ENCODE measurements at regions not wholly inside any gene's neighbourhood (a gene's known extent, or its start where the extent isn't known, plus 50 kb on each side); places are given as distances from the start of the nearest gene placed in this dataset.

DNA sequence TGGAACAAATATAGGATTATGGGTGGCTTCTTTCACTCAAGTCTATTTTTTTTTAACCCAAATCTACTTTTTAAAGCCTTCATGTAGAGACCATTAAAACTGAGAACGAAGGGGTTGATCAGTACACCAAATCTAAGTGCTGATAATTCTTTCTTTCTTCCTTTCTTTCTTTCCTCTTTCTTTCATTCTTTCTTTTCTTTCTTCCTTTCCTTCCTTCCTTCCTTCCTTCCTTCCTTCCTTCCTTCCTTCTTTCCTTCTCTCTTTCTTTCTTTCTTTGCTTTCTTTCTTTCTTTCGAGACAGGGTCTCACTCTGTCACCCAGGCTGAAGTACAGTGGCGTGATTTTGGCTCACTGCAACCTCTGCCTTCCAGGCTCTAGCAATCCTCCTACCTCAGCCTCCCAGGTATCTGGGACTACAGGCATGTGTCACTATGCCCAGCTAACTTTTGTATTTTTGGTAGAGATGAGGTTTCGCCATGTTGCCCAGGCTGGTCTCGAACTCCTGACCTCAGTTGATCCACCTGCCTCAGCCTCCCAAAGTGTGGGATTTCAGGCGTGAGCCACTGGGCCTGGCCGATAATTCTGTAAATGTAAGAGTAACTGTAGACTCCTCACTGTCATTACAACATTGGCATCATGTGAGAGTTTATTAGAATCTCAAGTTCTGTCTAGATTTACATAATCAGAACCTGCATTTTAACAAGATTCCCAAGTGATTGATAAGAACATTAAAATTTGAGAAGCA lies 236.4 kb downstream of the TFEC start:
- no peaks in the 10 kb centered on the region for H4K20me1 ChIP-seq (replicated peaks; ENCODE audit: insufficient read depth)
- H3K27ac Mint-ChIP-seq: no peak overlapping the region
- H3K36me3 Mint-ChIP-seq (ENCODE audit: low read depth): no peaks in the 10 kb centered on the region; the same call in 1 of the 3 replicates
- H3F3A ChIP-seq (replicated peaks; ENCODE audit: low read depth): no peaks in the 10 kb centered on the region
- H3K4me3 ChIP-seq: no peak overlapping the region
- H3K4me3 Mint-ChIP-seq: no peak overlapping the region
- H2AFZ ChIP-seq: no peak overlapping the region
- no peak for ATAC-seq
- TF ChIP-seq, protein P1, sequence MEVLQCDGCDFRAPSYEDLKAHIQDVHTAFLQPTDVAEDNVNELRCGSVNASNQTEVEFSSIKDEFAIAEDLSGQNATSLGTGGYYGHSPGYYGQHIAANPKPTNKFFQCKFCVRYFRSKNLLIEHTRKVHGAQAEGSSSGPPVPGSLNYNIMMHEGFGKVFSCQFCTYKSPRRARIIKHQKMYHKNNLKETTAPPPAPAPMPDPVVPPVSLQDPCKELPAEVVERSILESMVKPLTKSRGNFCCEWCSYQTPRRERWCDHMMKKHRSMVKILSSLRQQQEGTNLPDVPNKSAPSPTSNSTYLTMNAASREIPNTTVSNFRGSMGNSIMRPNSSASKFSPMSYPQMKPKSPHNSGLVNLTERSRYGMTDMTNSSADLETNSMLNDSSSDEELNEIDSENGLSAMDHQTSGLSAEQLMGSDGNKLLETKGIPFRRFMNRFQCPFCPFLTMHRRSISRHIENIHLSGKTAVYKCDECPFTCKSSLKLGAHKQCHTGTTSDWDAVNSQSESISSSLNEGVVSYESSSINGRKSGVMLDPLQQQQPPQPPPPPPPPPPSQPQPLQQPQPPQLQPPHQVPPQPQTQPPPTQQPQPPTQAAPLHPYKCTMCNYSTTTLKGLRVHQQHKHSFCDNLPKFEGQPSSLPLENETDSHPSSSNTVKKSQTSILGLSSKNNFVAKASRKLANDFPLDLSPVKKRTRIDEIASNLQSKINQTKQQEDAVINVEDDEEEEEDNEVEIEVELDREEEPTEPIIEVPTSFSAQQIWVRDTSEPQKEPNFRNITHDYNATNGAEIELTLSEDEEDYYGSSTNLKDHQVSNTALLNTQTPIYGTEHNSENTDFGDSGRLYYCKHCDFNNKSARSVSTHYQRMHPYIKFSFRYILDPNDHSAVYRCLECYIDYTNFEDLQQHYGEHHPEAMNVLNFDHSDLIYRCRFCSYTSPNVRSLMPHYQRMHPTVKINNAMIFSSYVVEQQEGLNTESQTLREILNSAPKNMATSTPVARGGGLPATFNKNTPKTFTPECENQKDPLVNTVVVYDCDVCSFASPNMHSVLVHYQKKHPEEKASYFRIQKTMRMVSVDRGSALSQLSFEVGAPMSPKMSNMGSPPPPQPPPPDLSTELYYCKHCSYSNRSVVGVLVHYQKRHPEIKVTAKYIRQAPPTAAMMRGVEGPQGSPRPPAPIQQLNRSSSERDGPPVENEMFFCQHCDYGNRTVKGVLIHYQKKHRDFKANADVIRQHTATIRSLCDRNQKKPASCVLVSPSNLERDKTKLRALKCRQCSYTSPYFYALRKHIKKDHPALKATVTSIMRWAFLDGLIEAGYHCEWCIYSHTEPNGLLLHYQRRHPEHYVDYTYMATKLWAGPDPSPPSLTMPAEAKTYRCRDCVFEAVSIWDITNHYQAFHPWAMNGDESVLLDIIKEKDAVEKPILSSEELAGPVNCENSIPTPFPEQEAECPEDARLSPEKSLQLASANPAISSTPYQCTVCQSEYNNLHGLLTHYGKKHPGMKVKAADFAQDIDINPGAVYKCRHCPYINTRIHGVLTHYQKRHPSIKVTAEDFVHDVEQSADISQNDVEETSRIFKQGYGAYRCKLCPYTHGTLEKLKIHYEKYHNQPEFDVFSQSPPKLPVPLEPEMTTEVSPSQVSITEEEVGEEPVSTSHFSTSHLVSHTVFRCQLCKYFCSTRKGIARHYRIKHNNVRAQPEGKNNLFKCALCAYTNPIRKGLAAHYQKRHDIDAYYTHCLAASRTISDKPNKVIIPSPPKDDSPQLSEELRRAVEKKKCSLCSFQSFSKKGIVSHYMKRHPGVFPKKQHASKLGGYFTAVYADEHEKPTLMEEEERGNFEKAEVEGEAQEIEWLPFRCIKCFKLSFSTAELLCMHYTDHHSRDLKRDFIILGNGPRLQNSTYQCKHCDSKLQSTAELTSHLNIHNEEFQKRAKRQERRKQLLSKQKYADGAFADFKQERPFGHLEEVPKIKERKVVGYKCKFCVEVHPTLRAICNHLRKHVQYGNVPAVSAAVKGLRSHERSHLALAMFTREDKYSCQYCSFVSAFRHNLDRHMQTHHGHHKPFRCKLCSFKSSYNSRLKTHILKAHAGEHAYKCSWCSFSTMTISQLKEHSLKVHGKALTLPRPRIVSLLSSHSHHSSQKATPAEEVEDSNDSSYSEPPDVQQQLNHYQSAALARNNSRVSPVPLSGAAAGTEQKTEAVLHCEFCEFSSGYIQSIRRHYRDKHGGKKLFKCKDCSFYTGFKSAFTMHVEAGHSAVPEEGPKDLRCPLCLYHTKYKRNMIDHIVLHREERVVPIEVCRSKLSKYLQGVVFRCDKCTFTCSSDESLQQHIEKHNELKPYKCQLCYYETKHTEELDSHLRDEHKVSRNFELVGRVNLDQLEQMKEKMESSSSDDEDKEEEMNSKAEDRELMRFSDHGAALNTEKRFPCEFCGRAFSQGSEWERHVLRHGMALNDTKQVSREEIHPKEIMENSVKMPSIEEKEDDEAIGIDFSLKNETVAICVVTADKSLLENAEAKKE (CRISPR knock-in tag; IDR thresholded peaks at IDR 0.05): no peak
- TF ChIP-seq JUNB (IDR thresholded peaks at IDR 0.05; ENCODE audit: unreplicated experiment) (no peak), STAT1 (IDR thresholded peaks at IDR 0.05; ENCODE audit: unreplicated experiment) (no peak), EZH2 (IDR thresholded peaks at IDR 0.05; ENCODE audit: low read depth, unreplicated experiment) (no peak), ZNF331 (CRISPR knock-in tag; IDR thresholded peaks at IDR 0.05; ENCODE audit: low read depth) (no peak), EZH2phosphoT487 (IDR thresholded peaks at IDR 0.05; ENCODE audit: unreplicated experiment) (no peak), CREB1 (CRISPR knock-in tag; IDR thresholded peaks at IDR 0.05; ENCODE audit: low read depth) (no peak), NANOG (IDR thresholded peaks at IDR 0.05; ENCODE audit: borderline replicate concordance) (no peak)
- TF ChIP-seq, protein P2, sequence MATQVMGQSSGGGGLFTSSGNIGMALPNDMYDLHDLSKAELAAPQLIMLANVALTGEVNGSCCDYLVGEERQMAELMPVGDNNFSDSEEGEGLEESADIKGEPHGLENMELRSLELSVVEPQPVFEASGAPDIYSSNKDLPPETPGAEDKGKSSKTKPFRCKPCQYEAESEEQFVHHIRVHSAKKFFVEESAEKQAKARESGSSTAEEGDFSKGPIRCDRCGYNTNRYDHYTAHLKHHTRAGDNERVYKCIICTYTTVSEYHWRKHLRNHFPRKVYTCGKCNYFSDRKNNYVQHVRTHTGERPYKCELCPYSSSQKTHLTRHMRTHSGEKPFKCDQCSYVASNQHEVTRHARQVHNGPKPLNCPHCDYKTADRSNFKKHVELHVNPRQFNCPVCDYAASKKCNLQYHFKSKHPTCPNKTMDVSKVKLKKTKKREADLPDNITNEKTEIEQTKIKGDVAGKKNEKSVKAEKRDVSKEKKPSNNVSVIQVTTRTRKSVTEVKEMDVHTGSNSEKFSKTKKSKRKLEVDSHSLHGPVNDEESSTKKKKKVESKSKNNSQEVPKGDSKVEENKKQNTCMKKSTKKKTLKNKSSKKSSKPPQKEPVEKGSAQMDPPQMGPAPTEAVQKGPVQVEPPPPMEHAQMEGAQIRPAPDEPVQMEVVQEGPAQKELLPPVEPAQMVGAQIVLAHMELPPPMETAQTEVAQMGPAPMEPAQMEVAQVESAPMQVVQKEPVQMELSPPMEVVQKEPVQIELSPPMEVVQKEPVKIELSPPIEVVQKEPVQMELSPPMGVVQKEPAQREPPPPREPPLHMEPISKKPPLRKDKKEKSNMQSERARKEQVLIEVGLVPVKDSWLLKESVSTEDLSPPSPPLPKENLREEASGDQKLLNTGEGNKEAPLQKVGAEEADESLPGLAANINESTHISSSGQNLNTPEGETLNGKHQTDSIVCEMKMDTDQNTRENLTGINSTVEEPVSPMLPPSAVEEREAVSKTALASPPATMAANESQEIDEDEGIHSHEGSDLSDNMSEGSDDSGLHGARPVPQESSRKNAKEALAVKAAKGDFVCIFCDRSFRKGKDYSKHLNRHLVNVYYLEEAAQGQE (IDR thresholded peaks at IDR 0.05; ENCODE audit: unreplicated experiment): no peak
- TF ChIP-seq, protein P3, sequence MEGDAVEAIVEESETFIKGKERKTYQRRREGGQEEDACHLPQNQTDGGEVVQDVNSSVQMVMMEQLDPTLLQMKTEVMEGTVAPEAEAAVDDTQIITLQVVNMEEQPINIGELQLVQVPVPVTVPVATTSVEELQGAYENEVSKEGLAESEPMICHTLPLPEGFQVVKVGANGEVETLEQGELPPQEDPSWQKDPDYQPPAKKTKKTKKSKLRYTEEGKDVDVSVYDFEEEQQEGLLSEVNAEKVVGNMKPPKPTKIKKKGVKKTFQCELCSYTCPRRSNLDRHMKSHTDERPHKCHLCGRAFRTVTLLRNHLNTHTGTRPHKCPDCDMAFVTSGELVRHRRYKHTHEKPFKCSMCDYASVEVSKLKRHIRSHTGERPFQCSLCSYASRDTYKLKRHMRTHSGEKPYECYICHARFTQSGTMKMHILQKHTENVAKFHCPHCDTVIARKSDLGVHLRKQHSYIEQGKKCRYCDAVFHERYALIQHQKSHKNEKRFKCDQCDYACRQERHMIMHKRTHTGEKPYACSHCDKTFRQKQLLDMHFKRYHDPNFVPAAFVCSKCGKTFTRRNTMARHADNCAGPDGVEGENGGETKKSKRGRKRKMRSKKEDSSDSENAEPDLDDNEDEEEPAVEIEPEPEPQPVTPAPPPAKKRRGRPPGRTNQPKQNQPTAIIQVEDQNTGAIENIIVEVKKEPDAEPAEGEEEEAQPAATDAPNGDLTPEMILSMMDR (conservative IDR thresholded peaks at IDR 0.05; ENCODE audit: low read depth in 2 of 2): no peak
- H3K79me2 ChIP-seq (replicated peaks; ENCODE audit: insufficient read depth): no peaks in the 10 kb centered on the region
- H3K9me2 ChIP-seq (ENCODE audit: insufficient read depth): 0 out of 2 replicates have a peak, but pooled peaks cover 1% of the 10 kb centered on the region
- H3K4me1 ChIP-seq (ENCODE audit: insufficient read depth): peaks cover 16% of the 10 kb centered on the region
- H3K4me1 Mint-ChIP-seq: peaks cover 15% of the 10 kb centered on the region
- no peak for DNase-seq (ENCODE audit: low spot score)
- H3K36me3 ChIP-seq (ENCODE audit: insufficient read depth): no peaks in the 10 kb centered on the region
- no peaks in the 10 kb centered on the region for H3K27me3 ChIP-seq (ENCODE audit: insufficient read depth)
- H3K27ac ChIP-seq (ENCODE audit: low read depth): no peak overlapping the region
- H3K4me2 ChIP-seq: no peak overlapping the region
- no peaks in the 10 kb centered on the region for H3K9me3 Mint-ChIP-seq
- peaks cover 4% of the 10 kb centered on the region for H3K27me3 Mint-ChIP-seq (ENCODE audit: insufficient read depth, low read depth, poor library complexity)
